Astrocyte (in vitro differentiated cells and primary cell): ENCODE measurements at regions not wholly inside any gene's neighbourhood (a gene's known extent, or its start where the extent isn't known, plus 50 kb on each side); places are given as distances from the start of the nearest gene placed in this dataset.

Experiments
- EZH2 ChIP-seq: IDR thresholded peaks from 2 replicates; pipeline ENCODE4 v1.6.1; 2012; ENCODE audit warnings: mild to moderate bottlenecking, low read length, inconsistent platforms; ENCODE audit not compliant: insufficient read depth
- TF ChIP-seq, protein P1 (sequence below): IDR thresholded peaks from 2 replicates; pipeline ENCODE4 v1.5.1; 2011; ENCODE audit warnings: low read depth, mild to moderate bottlenecking, inconsistent platforms, low read length, moderate library complexity; ENCODE audit not compliant: insufficient read depth

DNA sequence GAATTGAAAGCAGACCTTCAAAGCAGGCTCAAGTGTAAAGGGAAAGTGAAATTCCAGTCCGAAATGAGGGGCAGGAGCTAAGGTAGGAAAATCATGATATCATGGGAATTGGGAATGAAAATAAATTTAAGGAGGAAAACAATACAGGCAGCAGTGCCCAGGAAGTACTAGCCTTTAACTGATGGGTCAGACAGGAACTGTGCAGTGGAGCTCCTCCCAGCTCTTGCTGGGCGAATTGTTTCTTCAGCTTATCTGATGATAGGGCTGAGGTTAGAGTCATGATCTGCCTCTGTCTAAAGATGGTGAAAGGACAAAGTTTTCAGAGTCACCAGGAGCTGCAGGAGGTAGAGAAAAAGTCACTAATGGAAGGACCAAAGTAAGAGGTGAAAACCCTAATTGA lies 457.9 kb upstream of the PTCHD4 start:
- TF ChIP-seq EZH2: no peak
- TF ChIP-seq, protein P1, sequence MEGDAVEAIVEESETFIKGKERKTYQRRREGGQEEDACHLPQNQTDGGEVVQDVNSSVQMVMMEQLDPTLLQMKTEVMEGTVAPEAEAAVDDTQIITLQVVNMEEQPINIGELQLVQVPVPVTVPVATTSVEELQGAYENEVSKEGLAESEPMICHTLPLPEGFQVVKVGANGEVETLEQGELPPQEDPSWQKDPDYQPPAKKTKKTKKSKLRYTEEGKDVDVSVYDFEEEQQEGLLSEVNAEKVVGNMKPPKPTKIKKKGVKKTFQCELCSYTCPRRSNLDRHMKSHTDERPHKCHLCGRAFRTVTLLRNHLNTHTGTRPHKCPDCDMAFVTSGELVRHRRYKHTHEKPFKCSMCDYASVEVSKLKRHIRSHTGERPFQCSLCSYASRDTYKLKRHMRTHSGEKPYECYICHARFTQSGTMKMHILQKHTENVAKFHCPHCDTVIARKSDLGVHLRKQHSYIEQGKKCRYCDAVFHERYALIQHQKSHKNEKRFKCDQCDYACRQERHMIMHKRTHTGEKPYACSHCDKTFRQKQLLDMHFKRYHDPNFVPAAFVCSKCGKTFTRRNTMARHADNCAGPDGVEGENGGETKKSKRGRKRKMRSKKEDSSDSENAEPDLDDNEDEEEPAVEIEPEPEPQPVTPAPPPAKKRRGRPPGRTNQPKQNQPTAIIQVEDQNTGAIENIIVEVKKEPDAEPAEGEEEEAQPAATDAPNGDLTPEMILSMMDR: no peak
